ENCODE measurements at regions not wholly inside any gene's neighbourhood (a gene's known extent, or its start where the extent isn't known, plus 50 kb on each side); places are given as distances from the start of the nearest gene placed in this dataset.

GRCh38 chr11:121699801-121700200 lies 247.0 kb upstream of the SORL1-AS1 start:
- TF ChIP-seq CTCF (IDR thresholded peaks at IDR 0.05): no peak
- TF ChIP-seq POLR2AphosphoS5 (IDR thresholded peaks at IDR 0.05): no peak
- no peak for TF ChIP-seq POLR2A (IDR thresholded peaks at IDR 0.05)

All from breast epithelium (tissue), 3 donors.